ENCODE measurements at regions not wholly inside any gene's neighbourhood (a gene's known extent, or its start where the extent isn't known, plus 50 kb on each side); places are given as distances from the start of the nearest gene placed in this dataset.
"Not testable (repeated sequence)": the region's sequence is repeated elsewhere in the genome, so short reads cannot be mapped to it uniquely, and the experiment has no call there.

- intact Hi-C loops (cut with DNase I; ENCODE audit: low total_unique reads): no loop called here
- H3K27ac ChIP-seq: no peak overlapping the region
- no peaks in the 10 kb centered on the region for H3K4me1 ChIP-seq
- no peak for TF ChIP-seq CTCF (IDR thresholded peaks at IDR 0.05)
- no peak for TF ChIP-seq POLR2AphosphoS5 (IDR thresholded peaks at IDR 0.05)
- no peak for TF ChIP-seq POLR2A (IDR thresholded peaks at IDR 0.05)
- no peak for DNase-seq (ENCODE audit: low spot score in 2 of 2)
- no peaks in the 10 kb centered on the region for H3K27me3 ChIP-seq
- H3K4me3 ChIP-seq: no peak overlapping the region
- no peaks in the 10 kb centered on the region for H3K36me3 ChIP-seq
- no peaks in the 10 kb centered on the region for H3K9me3 ChIP-seq
Measured at GRCh38 chr6:153984811-153985210, 54.2 kb upstream of the OPRM1 start.

DNA sequence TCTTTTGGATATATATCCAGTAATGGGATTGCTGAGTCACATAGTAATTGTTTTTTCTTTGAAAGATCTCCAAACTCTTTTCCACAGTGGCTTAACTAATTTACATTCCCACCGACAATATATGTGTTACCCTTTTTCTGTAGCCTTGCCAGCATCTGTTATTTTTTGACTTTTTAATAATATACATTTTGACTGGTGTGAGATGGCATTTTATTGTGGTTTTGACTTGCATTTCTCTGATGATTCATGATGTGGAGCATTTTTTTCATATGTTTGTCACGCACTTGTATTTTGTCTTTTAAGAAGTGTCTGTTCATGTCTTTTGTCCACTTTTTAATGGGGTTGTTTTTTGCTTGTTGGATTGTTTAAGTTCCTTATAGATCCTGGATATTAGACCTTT is 58.9 kb upstream of the OPRM1 start:
- no peaks in the 10 kb centered on the region for H3K36me3 ChIP-seq
- H3K4me1 ChIP-seq: no peaks in the 10 kb centered on the region
- no peak overlapping the region for H3K27ac ChIP-seq
- DNase-seq (ENCODE audit: low spot score in 2 of 2): no peak
- no peak overlapping the region for H3K4me3 ChIP-seq
- TF ChIP-seq POLR2AphosphoS5 (IDR thresholded peaks at IDR 0.05) (no peak), POLR2A (IDR thresholded peaks at IDR 0.05) (no peak), CTCF (IDR thresholded peaks at IDR 0.05) (no peak)
- no peaks in the 10 kb centered on the region for H3K9me3 ChIP-seq
- H3K27me3 ChIP-seq: no peaks in the 10 kb centered on the region
- intact Hi-C loops (cut with DNase I; ENCODE audit: low total_unique reads): no loop called here

- H3K9me3 ChIP-seq; H3K4me1 ChIP-seq; H3K4me3 ChIP-seq; H3K27me3 ChIP-seq; intact Hi-C loops (cut with DNase I; ENCODE audit: low total_unique reads); DNase-seq (ENCODE audit: low spot score in 2 of 2); H3K27ac ChIP-seq; H3K36me3 ChIP-seq: not testable (repeated sequence)
Measured at GRCh38 chr6:153978911-153979548, 60.0 kb upstream of the OPRM1 start.

DNA sequence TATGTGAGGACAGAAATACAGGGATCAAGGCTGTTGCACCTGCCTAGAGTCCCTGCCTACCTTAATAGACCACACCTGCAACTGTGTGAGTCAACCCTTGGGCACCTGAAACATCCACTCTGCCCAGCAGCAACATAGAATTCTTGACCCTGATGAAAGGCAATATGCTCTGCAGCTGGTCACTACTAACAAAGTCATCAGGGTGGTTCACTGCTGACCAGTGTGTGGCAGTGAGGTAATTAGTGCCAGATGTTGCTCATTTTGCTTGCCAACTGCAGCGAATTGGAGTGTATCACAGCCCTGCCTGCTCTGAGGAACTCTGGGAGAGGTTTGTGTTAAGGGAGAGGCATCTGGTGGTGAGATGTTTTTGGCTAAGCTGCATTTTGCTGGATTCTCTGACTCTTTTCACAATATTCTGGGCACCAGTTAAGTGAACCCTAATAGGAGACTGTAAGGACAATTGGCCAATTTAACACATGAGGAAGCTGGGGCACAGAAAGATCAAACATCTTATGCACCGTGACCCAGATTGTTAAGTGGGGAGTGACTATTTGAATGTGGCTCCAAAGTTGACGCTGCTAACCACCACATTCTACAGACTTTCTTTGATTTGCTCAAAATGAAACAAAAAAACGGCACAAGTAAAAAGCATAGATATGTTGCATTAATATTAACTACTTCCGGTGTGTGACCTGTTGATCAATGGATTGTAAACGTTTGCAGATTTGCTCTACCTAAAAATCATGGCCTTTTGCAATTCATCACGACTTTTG is 61.9 kb upstream of the OPRM1 start:
- Histone ChIP-seq H3K27ac (no peak overlapping the region), H3K36me3 (no peaks in the 10 kb centered on the region), H3K27me3 (no peaks in the 10 kb centered on the region), H3K4me1 (no peaks in the 10 kb centered on the region), H3K4me3 (no peak overlapping the region), H3K9me3 (no peaks in the 10 kb centered on the region)
- intact Hi-C loops (cut with DNase I; ENCODE audit: low total_unique reads): no loop called here
- DNase-seq (ENCODE audit: low spot score in 2 of 2): no peak
- TF ChIP-seq CTCF (IDR thresholded peaks at IDR 0.05): no peak
- TF ChIP-seq POLR2AphosphoS5 (IDR thresholded peaks at IDR 0.05): no peak
- TF ChIP-seq POLR2A (IDR thresholded peaks at IDR 0.05): no peak

- intact Hi-C loops (cut with DNase I; ENCODE audit: low total_unique reads): no loop called here
- H3K27me3 ChIP-seq: no peaks in the 10 kb centered on the region
- no peak for DNase-seq (ENCODE audit: low spot score in 2 of 2)
- no peak overlapping the region for H3K4me3 ChIP-seq
- no peaks in the 10 kb centered on the region for H3K36me3 ChIP-seq
- no peaks in the 10 kb centered on the region for H3K4me1 ChIP-seq
- no peak for TF ChIP-seq POLR2AphosphoS5 (IDR thresholded peaks at IDR 0.05)
- TF ChIP-seq CTCF (IDR thresholded peaks at IDR 0.05): no peak
- TF ChIP-seq POLR2A (IDR thresholded peaks at IDR 0.05): no peak
- H3K9me3 ChIP-seq: no peaks in the 10 kb centered on the region
- no peak overlapping the region for H3K27ac ChIP-seq
Measured at GRCh38 chr6:153966001-153966400, 73.0 kb upstream of the OPRM1 start.

Measured in breast epithelium (tissue), 4 donors.